ENCODE measurements at regions not wholly inside any gene's neighbourhood (a gene's known extent, or its start where the extent isn't known, plus 50 kb on each side); places are given as distances from the start of the nearest gene placed in this dataset.

DNA sequence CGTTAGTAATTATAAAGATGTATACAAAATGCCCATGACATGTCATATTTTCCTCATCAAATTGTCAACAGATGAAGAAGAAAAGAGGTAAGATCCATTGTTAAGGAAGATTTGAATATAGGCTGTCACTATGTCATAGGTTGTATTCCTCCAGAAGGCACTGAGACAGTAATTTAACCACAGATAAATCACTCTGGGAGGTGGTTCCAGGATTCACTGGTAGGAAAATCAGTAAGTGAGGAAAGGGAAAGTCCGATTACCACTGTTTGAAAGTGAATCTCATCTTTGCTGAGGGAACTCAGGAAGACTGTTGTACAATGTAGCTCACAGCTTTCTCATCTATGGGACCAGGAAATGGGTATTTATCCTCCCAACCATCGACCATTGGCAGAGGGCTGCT lies 152.8 kb upstream of the TMEFF2 start:
- no peak for FAIRE-seq
- no peak for DNase-seq (ENCODE audit: insufficient read length, low spot score)

DNA sequence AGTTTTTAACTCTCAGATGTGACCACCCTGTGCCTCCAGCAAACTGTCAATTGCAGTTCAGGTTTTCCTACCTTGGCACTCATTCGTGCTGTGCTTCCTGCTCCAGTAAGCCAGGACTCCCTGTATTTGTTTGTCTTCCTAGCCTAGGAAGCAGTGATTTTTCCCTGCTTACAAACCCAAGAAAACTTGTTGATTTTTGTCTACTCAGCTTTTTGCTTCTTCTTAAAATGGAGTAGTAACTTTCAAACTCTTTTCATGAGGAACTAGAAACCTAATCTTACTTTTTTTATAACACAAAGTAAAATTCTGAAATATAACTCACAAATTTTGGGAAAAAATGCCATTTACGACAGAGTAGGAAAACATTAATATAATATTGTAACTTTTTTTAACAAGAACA lies 150.6 kb upstream of the TMEFF2 start:
- no peak for DNase-seq (ENCODE audit: insufficient read length, low spot score)
- TF ChIP-seq, protein P1, sequence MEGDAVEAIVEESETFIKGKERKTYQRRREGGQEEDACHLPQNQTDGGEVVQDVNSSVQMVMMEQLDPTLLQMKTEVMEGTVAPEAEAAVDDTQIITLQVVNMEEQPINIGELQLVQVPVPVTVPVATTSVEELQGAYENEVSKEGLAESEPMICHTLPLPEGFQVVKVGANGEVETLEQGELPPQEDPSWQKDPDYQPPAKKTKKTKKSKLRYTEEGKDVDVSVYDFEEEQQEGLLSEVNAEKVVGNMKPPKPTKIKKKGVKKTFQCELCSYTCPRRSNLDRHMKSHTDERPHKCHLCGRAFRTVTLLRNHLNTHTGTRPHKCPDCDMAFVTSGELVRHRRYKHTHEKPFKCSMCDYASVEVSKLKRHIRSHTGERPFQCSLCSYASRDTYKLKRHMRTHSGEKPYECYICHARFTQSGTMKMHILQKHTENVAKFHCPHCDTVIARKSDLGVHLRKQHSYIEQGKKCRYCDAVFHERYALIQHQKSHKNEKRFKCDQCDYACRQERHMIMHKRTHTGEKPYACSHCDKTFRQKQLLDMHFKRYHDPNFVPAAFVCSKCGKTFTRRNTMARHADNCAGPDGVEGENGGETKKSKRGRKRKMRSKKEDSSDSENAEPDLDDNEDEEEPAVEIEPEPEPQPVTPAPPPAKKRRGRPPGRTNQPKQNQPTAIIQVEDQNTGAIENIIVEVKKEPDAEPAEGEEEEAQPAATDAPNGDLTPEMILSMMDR (IDR thresholded peaks at IDR 0.05; ENCODE audit: insufficient read depth, missing control alignments) = no peak
- FAIRE-seq = no peak

More for the DNA sequence above, 152.8 kb upstream of the TMEFF2 start:
- TF ChIP-seq, protein P1 (IDR thresholded peaks at IDR 0.05; ENCODE audit: insufficient read depth, missing control alignments) = no peak

DNA sequence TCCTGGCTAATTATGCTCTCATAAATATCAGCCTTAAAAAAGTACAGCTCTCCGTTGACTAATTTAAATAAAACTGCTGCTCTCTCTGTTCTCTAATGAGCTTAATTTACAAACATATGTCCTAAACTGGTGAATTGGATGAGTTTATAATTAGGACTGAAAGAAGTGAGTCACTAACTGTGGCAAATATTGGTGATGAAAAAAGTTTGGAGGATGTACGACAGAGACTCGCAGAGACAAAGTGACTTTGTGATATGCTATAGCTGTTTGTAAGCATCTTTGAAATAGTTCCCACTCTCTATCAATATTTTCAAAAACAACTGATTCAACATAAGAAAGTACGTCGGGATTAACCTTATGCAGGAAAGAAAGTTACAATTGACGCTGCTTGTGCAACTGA lies 138.9 kb upstream of the TMEFF2 start:
- DNase-seq (ENCODE audit: insufficient read length, low spot score) = no peak
- TF ChIP-seq, protein P1 (IDR thresholded peaks at IDR 0.05; ENCODE audit: insufficient read depth, missing control alignments) = no peak
- peak; percentile 11 for FAIRE-seq

DNA sequence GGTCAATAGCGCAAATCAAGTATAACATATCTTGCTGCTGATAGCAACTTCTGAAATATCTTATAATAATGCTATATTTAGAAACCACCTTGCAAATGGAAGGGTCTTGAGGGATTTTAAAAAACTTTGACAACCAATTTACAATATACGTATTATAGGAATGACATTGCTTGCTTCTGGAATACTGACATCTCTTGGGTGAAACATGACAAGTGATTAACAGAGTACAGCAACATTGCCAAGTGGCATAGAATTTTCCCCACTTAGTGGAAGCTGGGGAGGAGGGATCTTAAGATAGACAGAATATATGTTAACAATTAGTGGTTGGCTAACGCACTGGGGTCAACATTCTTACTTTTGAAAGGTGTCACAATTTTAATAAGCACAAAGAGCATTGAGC lies 133.6 kb upstream of the TMEFF2 start:
- DNase-seq (ENCODE audit: insufficient read length, low spot score) = no peak
- TF ChIP-seq, protein P1 (IDR thresholded peaks at IDR 0.05; ENCODE audit: insufficient read depth, missing control alignments) = no peak
- FAIRE-seq = no peak

DNA sequence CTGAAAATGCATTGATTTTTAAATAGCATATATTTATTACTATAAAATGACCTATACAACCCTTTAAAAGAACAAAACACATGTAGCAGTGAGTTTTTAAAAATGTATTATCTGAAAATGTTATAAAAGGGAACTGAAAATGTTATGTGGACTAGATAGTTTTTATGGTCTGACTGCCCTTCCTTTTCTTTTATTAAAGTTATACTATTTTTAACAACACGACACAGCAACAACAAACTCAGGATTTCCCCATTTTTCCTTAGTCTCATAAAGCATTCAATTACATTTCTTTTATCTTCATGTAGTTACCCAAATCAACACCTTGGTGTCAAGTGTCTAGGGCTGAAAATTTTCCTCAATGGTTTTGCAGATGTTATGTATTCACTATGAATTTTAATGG lies 132.8 kb upstream of the TMEFF2 start:
- TF ChIP-seq, protein P1 (IDR thresholded peaks at IDR 0.05; ENCODE audit: insufficient read depth, missing control alignments) = no peak
- DNase-seq (ENCODE audit: insufficient read length, low spot score) (no peak), FAIRE-seq (peak; percentile 6)

DNA sequence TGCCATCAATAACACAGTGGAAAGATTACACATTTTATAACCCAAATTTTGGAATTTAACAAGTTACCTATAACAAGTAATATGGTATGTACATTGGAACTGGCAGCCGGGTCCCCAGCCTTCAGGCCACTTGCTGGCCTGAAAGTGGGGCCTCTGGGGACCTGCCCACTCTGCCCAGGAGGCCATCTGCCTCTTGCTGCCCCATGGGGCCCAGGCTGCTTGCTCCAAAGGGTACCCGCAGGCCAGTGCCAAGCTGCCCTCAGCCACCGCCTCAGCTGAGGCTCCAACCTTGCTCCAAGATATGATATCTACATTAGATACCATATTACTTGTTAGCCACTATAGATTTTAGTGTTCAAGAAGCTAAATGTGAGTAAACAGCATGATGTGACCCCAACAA lies 120.8 kb upstream of the TMEFF2 start:
- no peak for DNase-seq (ENCODE audit: insufficient read length, low spot score)
- TF ChIP-seq, protein P1 (IDR thresholded peaks at IDR 0.05; ENCODE audit: insufficient read depth, missing control alignments) = no peak
- FAIRE-seq = no peak

DNA sequence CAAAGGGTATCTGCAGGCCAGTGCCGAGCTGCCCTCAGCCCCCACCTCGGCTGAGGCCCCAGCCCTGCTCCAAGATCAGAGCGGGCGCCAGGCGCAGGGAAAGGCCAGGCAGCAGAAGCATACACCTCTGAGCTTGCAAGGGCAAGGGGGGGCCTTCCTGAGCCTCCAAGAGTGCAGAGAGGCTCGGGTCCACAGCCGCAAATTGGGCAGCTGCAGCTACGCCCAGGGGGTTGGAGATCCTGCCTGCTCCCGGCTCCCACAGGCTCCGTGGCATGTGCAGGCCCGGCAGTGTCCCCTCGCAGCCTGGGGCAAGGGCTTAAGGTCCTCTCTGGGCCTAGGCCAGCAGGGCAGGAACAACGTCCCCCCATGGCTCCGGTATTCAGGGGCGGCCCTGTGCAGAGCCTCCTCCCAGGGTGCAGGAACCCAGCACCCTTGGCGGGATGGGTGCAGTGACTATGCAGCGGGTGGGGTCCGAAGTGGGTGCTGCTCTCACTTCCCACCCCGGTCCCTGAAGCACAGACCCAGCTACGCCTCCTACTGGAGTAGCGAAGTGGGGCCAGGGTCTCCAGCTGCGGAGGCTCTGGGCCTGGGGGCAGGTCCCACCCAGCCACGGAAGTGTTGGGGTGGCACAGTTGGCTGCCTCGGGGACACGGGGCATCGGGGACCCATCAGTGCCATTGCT lies 120.2 kb upstream of the TMEFF2 start:
- DNase-seq (ENCODE audit: insufficient read length, low spot score) (no peak), FAIRE-seq (no peak)

More for the DNA sequence above, 120.2 kb upstream of the TMEFF2 start:
- TF ChIP-seq, protein P1 (IDR thresholded peaks at IDR 0.05; ENCODE audit: insufficient read depth, missing control alignments) = no peak

Data from D721Med (cell line).